GM18507 (cell line): ENCODE measurements at regions not wholly inside any gene's neighbourhood (a gene's known extent, or its start where the extent isn't known, plus 50 kb on each side); places are given as distances from the start of the nearest gene placed in this dataset.

Source experiments
- DNase-seq: peaks from one replicate; pipeline ENCODE4 v3.0.0; 2011; ENCODE audit warnings: low read depth; ENCODE audit not compliant: insufficient read length; ENCODE audit errors: extremely low spot score
- FAIRE-seq: peaks from 2 replicates; lab custom pipeline; 2011; peaks lifted over from hg19 to GRCh38; lab: Jason Lieb, UNC

DNA sequence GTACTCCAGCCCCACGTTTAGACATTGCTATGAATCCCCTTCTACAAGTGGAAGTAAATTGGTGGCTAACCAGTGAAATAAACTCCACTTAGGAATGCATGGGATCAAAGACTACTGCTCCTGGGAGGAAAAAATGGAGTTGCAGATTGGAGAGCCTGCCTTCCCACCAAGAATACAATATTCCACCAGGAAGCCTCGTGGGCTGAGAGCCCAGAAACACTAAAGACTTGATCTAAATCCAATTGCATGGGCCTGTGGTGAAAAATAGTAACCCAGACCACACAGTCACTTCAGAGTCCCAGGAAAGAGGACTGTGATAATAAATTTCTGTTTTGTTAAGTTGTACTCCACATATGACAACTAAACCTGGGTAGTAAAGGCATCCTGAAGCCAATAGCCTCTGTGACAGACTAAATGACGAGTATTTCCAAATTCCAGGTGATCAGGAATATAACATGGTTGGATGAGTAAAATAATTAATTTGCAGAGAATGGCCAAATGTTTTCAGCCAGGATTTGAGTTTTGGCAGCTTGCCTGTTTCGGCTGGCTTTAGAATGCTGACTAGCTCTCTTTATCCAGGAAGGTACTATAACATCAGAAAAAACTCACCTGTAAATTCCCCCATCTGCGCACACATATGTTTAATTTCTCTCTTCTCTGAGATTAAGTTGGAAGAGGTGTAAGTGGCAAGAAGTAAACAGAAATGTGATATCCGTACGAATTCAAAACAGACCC is 480.3 kb downstream of the LIG4 start:
- no peak for DNase-seq
- no peak for FAIRE-seq

DNA sequence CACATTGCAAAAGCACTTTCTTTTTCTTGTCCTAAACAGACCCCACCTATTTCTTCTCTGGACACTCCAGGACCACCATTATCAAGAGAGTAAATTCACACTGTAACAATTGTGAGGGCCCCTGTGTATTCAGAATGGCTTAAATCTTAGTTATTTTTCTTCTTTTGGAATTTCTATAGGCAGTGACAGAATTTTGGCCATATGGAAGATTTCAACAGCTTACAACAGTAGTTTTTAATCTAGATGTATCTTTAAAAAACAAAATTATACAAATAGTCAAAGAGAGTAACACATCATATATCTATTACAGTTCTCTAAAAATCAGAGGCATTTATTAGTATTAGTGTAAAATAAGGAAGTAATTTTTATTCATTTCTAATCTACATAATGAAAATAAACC is 482.1 kb downstream of the LIG4 start:
- FAIRE-seq: no peak
- DNase-seq: no peak

DNA sequence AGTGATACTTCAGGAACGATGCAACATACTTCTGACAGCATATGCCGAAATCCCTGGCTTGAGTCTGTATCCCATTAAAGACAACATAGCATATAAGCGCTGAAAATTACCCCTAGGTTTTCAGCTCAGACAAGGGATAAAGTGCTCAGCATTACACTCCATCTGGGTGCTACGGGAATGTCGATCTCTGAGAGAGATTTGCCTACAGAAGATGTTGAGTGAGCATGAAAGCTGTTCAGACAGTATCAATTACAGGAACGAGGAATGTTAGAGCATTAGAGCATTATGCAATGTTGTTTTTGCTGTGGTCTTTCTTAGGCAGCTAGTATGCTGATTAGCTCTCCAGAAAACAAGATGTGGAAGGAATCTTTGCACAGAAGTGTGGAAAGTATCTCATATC is 484.5 kb downstream of the LIG4 start:
- no peak for FAIRE-seq
- no peak for DNase-seq

DNA sequence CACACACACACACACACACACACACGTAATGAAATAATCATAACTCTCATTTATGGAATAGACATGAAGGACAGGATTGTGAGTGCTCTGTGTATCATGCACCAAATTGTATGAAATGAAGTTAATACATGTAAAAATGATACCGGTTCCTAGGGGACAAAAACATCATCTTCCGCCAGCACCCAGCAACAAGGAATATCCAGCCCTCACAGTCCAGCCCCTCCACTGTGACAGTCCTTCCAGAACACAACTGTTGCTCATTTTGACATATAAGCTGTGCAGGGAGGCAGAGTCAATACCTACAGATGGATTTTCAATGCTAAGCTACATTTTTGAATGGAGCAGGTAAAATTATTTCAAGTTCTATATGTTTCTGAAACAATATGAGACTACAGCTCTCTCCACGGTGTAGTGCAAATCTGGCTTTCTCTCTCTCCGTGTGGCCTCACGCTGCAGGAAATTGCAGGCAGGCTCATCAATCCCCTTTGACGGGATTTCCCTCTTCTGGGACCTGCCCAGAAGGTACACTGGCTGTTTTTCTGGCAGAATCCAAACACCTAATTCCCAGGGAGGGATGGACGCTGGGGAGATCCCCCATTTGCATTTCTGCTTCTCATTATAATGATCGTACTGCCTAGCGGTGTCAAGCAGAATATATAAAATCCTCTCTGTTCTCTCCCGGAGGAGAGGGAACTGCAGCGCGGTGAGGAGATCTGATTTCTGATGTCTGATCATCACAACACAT is 494.0 kb downstream of the LIG4 start:
- DNase-seq (no peak), FAIRE-seq (no peak)

DNA sequence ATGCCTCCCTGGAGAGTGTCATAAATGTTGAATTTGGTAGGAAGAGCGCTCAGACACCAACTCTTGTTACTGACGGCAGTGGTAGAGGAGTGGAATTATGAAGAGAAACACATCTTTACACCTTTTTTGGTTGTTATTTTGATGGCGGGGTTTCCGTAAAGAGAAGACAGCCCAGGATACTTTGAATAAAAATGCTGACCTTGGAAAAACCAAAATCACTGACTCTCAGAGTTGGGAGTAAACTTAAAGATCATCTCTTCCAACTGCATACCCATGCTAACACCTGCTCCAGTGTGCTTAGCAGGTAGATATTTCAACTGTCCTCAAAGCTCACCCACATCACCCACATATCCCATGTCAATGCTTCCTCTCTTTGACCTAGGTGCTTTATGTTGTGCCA is 498.6 kb downstream of the LIG4 start:
- FAIRE-seq (no peak), DNase-seq (no peak)

DNA sequence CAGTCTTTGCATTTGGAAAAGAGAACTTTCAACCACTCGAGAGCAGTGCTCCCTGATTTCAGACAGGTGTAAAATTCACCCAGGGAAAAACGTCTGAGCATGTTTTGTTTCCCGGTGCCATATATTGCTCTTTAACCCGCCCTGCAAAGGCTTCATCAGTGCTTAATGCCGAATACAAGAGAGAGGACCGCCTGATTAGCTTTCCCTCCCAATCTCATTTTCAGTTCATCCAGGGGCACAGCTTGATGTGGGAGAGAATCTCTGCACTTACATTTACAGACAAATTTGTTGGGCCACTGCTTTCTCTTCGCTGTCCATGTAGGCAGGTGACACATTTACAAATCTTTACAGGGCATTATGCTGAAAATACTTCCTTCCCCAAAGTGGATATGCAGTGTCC is 499.1 kb downstream of the LIG4 start:
- FAIRE-seq (no peak), DNase-seq (no peak)

DNA sequence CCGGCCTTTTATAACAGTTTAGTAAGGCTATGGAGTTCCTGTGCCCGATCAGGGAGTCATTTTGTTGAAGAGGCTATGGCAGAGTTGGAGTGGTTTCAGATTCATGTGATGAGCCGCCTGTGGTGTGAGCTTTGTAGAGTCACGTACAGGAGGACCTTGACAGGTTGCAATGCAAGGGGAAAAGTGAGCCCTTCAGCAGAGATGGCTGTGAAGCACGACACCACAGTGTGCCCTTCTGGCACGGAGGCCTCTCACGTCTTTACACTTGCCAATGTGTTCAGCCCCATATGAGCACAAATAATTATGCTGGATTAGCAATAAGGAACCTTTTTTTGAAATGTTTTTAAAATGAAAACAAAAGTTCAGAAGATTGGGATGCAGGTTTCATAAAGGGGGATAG is 499.8 kb downstream of the LIG4 start:
- no peak for FAIRE-seq

DNA sequence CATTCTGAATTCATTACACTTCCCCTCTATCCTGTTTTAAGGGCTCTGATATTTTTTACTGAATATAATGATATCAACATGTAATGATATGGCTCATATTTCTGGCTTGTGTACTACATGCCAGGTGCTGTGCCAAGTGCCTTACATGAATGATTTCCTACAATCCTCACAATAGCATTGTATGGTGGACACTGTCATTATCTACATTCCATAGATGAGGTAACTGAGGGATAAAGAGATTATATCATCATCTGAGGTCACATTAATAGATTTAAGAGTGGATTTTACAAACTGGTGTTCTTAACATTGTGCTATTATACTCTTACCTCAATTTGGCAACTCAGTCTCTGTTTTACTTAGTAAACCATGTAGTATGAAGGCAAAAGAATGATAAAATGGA is 502.0 kb downstream of the LIG4 start:
- no peak for FAIRE-seq

More for the DNA sequence above, 499.8 kb downstream of the LIG4 start:
- DNase-seq: no peak

DNA sequence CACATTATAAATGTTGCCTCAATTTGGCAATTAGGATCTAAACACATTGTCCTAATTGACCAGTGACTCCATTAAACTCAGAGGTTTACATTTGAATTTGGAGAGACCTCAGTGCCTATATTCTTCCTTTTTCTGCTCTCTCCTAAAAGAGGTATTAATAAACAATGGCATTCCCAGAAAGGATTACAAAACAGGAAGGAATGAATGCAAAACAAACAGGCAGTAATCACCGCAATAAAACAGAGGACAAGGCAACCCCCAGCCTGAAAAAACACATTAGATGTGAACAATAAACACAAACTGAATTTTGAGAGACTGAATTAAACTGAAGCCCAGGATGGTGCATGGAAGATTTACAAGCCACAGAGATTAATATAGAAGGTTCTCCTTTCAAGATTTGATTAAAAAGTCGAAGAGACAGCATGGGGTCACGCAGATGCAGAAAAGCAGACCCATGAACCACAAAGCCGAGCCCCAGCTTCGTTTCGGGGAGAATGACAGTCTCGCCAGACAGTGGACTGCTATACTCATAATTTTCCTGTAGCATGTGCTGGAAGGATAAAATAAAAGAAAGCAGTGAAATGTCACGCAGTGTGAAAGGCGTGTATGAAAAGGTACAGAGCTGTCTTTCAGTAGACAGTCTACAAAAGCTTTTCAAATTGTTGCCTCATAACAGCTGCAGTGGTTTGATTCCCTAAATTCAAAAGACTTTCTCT is 503.0 kb downstream of the LIG4 start:
- DNase-seq (no peak), FAIRE-seq (no peak)

More for the DNA sequence above, 502.0 kb downstream of the LIG4 start:
- DNase-seq: no peak

DNA sequence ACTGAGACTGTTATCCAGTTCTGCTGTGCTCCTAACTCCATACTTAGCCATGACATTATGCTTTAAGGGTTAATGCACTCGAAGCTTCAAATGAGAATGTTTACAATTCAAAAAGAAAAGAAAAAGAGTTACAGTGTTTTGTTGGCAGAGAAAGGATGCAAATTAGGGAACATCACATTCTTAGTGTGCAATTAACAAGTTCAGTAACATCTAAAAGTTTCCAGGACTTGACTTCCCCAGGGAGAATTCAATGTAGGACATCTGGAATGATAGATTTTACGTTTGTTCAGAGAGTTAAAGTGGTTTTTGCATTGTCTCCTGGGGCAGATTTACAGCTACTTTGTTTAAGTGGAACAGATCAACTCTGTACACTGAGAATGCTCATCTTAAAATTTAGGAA is 525.2 kb downstream of the LIG4 start:
- DNase-seq (no peak), FAIRE-seq (no peak)

DNA sequence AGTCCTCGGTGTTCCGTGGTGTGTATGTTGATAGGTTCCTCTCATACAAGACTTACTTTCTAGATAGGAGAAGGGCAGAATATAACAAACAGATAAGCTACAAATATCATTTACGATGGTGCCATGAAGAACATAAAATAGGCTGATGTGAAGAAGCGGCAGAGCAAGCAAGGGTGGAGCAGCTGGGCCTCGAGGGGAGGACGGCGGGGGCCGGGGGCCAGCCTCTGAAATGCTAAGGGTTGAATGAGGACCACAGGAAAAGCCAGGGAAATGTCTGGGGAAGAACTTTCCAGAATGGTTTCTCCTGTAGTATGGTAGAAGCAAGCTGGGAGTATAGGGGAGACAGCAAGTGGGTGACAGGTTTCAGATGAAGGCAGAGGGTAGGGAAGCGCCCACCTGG is 529.5 kb downstream of the LIG4 start:
- DNase-seq: no peak
- no peak for FAIRE-seq

DNA sequence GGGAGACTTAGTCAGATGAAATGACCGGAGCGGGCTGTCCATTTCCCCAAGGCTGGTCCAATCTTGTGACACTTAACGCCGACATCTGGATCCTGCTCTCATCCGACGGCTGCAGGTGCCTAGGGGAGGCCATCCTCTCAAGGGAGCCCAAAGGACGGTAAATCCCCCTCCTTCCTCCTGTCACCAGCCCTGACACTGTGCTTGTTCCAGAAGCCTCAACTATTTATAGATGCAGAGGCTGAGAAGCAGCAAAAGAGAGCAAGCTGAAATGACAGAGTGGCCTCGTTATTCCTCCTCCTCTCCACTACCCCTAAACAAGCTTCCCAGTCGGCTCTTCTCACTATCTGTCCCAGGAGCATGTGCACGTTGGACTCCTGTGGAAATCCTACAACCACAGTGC is 533.7 kb downstream of the LIG4 start:
- FAIRE-seq (no peak), DNase-seq (no peak)

DNA sequence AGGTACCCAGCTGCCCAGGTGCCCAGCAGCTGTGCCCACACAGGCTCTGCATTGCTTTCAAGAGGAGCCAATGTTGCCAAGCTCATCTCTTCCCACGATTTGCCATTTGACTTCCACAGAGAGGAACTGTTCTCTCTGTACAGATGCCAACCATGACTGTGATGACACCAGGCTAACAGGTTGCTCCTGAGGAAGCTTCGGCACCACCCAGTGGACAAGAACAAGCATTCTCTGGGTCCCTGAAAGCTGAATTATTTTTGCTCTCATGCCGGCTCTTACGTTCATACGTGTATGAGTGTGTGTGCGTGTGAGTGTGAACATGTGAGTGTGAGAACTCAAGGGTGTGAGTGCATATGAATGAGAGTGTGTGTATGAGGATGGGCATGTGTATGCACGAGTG is 535.2 kb downstream of the LIG4 start:
- FAIRE-seq: no peak
- DNase-seq: no peak

DNA sequence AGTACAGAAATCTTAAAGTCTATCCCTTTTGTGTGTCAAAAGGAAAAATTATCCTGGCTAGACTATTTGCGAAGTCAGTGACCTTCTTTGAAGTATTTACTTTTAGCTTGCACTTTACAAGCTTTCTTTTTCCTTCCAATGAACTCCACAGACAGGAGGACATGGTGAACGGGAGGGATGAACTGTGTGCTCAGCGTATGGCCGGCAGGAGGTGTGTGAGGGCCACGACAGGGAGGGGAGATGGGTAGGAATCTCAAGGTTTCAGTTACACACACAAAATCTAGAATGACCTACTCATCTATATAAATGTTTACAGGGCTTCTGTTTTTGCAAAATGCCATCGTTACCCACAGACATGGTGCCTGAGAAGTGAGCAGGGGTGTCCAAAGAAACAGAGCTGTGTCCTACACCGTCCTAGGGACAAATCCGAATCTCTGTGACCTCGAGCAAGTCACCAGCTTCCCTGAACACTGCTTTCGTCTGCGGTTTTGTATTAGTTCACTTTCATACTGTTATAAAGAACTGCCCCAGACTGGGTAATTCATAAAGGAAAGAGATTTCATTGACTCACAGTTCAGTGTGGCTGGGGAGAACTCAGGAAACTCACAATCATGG is 537.2 kb downstream of the LIG4 start:
- DNase-seq: no peak
- no peak for FAIRE-seq

DNA sequence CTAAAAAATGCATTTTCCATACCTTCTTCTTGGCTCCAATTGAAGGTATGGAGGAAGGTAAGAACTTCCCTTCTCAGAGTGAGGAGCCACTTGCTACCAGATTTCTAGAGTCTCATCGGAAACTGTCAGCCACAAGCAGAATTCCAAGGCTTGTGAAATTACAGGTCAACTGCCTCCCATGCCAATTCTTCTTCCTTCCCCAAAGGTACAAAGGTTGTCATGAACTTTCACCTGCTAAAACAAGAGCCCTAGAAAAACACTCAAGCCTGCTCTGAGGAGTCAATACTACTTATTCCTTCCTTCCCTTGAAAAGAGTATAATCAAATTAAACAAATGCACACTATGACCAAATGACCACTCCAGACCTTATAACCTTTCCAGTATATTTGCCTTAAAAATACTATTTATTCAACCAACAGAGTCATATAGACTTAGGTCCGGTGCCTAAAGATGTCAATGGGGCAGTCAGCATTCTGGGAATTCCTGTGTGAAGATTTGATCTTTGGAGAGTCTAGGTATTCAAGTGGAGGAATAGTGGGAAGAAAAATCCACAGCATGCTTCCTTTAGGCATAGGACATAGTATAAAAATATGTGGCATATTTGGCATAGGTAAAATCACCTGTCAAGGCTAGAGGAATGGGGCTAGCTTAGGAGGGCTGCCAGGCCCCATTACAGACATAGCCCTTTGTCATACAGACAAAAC is 539.3 kb downstream of the LIG4 start:
- DNase-seq (no peak), FAIRE-seq (no peak)

DNA sequence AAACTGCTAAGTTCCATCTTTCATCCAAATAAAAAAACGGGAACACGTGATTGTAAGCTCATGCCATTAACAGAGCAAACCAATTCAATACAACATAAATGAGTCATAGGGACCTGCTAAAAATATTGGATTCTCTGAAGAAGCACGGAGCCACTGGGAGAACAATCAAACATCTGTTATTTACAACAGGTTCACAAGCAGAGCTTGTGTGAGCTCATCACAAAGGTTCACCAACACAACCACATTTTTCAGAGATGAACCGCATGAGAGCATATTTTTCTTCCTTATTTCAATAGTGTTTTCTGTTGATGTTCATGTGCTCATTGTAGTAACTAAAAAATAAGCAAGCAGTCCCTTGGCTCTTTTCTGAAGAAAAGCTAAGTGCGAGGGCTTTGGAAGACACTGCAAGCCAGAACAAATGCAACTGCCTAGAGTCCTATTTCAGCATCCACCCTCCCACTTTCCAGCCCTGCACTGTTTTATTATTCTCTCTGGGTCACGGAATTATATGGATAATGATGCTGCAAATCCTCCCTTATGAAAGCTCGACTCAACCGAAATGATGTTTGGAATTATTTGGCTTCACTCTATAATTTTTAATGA is 545.8 kb downstream of the LIG4 start:
- DNase-seq (no peak), FAIRE-seq (no peak)

DNA sequence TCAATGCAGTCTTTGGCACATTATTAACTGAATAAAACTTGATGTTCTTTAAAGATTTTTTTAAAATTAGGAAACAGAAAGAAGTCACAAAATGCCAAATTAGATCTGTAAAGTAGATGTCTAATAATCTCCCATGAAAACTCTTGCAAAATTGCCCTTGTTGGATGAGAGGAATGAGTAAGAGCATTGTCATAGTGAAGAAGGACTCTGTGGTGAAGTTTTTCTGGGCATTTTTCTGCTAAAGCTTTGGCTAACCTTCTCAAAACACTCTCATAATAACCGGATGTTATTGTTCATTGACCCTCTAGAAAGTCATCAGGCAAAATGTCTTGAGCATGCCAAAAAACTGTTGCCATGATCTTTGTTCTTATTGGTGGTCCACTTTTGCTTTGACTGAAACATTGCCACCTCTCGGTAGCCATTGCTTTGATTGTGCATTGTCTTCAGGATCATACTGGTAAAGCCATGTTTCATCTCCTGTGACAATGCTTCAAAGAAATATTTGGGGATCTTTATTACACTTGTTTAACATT is 549.3 kb downstream of the LIG4 start:
- DNase-seq (no peak), FAIRE-seq (no peak)

DNA sequence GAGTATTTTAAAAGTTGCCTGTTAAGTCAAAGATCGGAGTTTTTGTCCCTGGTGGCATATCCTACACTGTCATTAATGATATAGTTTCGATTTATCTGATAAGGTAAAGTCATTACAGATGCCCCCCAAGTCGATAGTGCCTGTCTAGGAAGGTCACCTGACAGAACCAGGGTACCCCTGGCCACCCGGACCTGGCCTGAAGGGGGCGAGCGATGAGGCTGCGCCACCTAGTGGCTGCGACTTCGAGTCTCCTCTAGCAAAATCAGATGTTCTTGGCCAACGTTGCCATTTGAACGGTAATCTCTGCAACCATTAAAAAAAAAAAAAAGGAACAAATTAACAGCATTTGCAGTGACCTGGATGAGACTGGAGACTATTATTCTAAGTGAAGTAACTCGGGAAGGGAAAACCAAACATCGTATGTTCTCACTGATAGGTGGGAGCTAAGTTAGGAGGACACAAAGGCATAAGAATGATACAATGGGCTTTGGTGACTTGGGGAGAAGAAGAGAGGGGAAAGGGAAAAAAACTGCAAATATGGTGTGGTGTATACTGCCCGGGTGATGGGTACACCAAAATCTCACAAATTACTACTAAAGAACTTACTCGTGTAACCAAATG is 565.1 kb downstream of the LIG4 start:
- DNase-seq (no peak), FAIRE-seq (no peak)

DNA sequence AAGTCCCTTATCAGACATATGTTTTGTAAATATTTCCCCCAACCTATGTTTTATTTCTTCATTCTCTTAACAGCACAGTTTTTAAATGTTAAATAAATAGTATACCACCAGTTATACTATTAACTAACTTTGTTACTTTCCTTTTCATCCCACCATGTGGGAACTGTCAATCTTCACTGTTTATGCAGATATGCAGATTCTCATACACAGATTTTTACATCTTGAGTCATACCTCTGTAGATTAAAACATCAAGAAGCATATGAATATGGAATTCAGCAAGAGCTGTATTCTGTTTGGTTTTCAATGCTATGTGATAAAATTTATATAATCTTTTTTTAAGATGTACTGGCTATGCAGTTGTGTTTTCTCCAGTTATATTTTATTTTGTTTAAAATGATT is 566.3 kb downstream of the LIG4 start:
- no peak for FAIRE-seq
- DNase-seq: no peak
